ENCODE measurements at regions not wholly inside any gene's neighbourhood (a gene's known extent, or its start where the extent isn't known, plus 50 kb on each side); places are given as distances from the start of the nearest gene placed in this dataset.
"Not testable (repeated sequence)": the region's sequence is repeated elsewhere in the genome, so short reads cannot be mapped to it uniquely, and the experiment has no call there.

DNA sequence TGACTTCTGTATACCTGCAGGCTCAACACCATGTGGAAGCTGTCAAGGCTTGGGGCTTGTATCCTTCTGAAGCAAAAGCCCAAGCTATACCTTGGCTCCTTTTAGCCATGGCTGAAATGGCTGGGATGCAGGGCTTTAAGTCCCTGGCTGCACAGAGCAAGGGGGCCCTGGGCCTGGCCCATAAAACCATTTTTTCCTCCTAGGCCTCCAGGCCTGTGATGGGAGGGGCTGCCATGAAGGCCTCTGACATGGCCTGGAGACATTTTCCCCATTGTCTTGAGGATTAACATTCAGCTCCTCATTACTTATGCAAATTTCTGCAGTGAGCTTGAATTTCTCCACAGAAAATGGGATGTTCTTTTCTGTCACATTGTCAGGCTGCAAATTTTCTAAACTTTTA is 878.0 kb upstream of the SOX11 start:
- H3K4me1 Mint-ChIP-seq; H3K27ac Mint-ChIP-seq; H3K36me3 ChIP-seq (ENCODE audit: insufficient read depth, low read length); intact Hi-C loops (cut with micrococcal nuclease); H3K36me3 Mint-ChIP-seq; POLR2A ChIA-PET (ENCODE audit: partially characterized antibody); H3K9me3 ChIP-seq (ENCODE audit: control insufficient read depth in 1 of 2, low read length in 2 of 2); CTCF ChIA-PET (ENCODE audit: partially characterized antibody); H3K27me3 ChIP-seq (ENCODE audit: insufficient read depth, low read length); H3K4me3 ChIP-seq (ENCODE audit: low read length in 2 of 2); H3K27ac ChIP-seq (ENCODE audit: low read depth, low read length); H3K4me1 ChIP-seq (ENCODE audit: insufficient read depth, low read length); H3K27me3 Mint-ChIP-seq; DNase-seq; H3K4me3 Mint-ChIP-seq: not testable (repeated sequence)
- H3K9me3 Mint-ChIP-seq: peaks cover 0 to 27% (median 19%) of the 10 kb centered on the region in 8 donors

DNA sequence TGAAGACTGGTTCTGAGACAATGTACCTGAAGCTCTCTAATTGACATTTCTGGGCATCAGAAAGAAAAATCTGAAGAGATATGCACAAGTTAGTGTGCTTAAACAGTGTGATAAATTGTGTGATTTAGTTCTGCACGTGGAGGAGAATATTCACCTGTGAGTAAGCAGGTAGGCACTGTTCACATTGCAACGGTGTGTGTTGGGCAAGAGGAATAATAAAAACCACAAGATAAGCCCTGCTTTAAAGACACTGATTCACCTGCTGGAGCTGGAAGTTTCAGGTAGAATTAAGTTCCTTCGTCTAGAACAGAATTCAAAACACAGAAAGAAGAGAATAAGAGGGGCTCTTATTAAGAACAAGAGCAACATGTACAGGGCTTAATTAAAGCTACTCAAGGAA is 864.3 kb upstream of the SOX11 start:
- Histone ChIP-seq H3K4me3 (ENCODE audit: low read length in 2 of 2) (no peak overlapping the region), H3K9me3 (ENCODE audit: control insufficient read depth in 1 of 2, low read length in 2 of 2) (no peaks in the 10 kb centered on the region), H3K27ac (ENCODE audit: low read depth, low read length) (no peak overlapping the region), H3K36me3 (ENCODE audit: insufficient read depth, low read length) (no peaks in the 10 kb centered on the region), H3K27me3 (ENCODE audit: insufficient read depth, low read length) (no peaks in the 10 kb centered on the region), H3K4me1 (ENCODE audit: insufficient read depth, low read length) (no peaks in the 10 kb centered on the region)
- Mint-ChIP-seq H3K4me1 (no peaks in the 10 kb centered on the region), H3K9me3 (peaks cover 0 to 3% (median 2%) of the 10 kb centered on the region in 8 donors), H3K4me3 (no peak overlapping the region), H3K27me3 (no peaks in the 10 kb centered on the region), H3K27ac (no peak overlapping the region), H3K36me3 (no peaks in the 10 kb centered on the region)
- intact Hi-C loops (cut with micrococcal nuclease): no loop called here
- DNase-seq: no peak
- POLR2A ChIA-PET (ENCODE audit: partially characterized antibody): no interaction called here
- CTCF ChIA-PET (ENCODE audit: partially characterized antibody): no interaction called here

DNA sequence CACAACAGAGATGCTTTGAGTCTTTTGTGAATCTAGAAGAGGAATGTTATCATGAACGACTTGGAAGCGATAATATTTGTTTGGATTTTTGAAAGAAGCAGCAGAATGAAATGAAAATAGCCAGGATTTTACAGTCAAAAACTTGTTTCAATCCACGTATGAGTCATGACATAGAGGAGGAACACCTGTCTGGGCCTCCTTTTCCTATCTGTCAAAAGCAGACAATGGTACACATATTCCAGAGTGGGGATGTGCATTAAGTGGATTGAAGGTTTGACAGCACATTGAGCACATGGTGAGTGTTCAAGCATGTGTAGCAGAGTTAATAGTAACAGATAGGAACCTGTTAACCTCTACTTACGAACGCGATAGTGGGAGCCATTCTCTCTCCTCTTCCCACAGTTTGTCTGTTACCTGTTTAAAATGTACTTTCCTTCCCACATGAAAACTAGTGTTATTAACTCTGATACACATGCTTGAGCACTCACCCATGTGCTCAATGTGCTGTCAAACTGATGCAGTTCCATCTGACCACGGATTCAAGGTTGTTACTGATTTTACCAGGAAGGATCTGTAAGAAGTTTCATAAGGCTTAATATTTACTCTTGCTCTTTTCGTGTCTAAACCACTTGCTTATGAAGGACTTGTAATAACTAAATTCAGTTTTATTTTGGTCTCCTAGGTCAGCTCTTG is 863.4 kb upstream of the SOX11 start:
- peaks cover 0 to 3% (median 2%) of the 10 kb centered on the region in 8 donors for H3K9me3 Mint-ChIP-seq
- Histone ChIP-seq H3K9me3 (ENCODE audit: control insufficient read depth in 1 of 2, low read length in 2 of 2) (no peaks in the 10 kb centered on the region), H3K4me3 (ENCODE audit: low read length in 2 of 2) (no peak overlapping the region), H3K36me3 (ENCODE audit: insufficient read depth, low read length) (no peaks in the 10 kb centered on the region), H3K27ac (ENCODE audit: low read depth, low read length) (no peak overlapping the region), H3K4me1 (ENCODE audit: insufficient read depth, low read length) (no peaks in the 10 kb centered on the region), H3K27me3 (ENCODE audit: insufficient read depth, low read length) (no peaks in the 10 kb centered on the region)
- ChIA-PET CTCF (ENCODE audit: partially characterized antibody) (no interaction called here), POLR2A (ENCODE audit: partially characterized antibody) (no interaction called here)
- intact Hi-C loops (cut with micrococcal nuclease): no loop called here
- no peak overlapping the region for H3K4me3 Mint-ChIP-seq
- DNase-seq: no peak
- no peak overlapping the region for H3K27ac Mint-ChIP-seq
- H3K36me3 Mint-ChIP-seq: no peaks in the 10 kb centered on the region
- H3K27me3 Mint-ChIP-seq: no peaks in the 10 kb centered on the region
- H3K4me1 Mint-ChIP-seq: no peaks in the 10 kb centered on the region

DNA sequence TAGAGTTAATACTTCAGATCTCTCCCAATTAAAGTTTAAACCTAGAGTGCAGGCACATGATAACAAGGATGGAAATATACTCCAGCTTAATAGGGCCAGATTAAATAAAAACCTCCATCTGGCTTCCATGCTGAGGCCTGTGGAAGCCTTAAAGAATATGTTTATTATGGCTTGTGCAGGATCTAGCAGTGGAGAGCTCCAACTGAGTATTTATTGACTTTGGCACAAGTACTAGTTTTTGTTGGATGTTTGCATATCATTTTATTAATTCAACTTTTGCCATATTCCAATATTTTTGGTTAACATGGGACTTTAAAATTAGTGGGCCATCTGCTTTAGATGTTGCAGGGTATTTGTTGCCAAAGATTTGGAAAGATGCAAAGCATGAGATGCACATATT is 860.4 kb upstream of the SOX11 start:
- POLR2A ChIA-PET (ENCODE audit: partially characterized antibody): no interaction called here
- Histone ChIP-seq H3K36me3 (ENCODE audit: insufficient read depth, low read length) (no peaks in the 10 kb centered on the region), H3K9me3 (ENCODE audit: control insufficient read depth in 1 of 2, low read length in 2 of 2) (no peaks in the 10 kb centered on the region), H3K27ac (ENCODE audit: low read depth, low read length) (no peak overlapping the region), H3K27me3 (ENCODE audit: insufficient read depth, low read length) (no peaks in the 10 kb centered on the region), H3K4me3 (ENCODE audit: low read length in 2 of 2) (no peak overlapping the region), H3K4me1 (ENCODE audit: insufficient read depth, low read length) (no peaks in the 10 kb centered on the region)
- DNase-seq: no peak
- Mint-ChIP-seq H3K36me3 (no peaks in the 10 kb centered on the region), H3K9me3 (peaks cover 0 to 7% (median 2%) of the 10 kb centered on the region in 8 donors), H3K4me1 (no peaks in the 10 kb centered on the region), H3K4me3 (no peak overlapping the region), H3K27ac (no peak overlapping the region), H3K27me3 (no peaks in the 10 kb centered on the region)
- intact Hi-C loops (cut with micrococcal nuclease): no loop called here
- CTCF ChIA-PET (ENCODE audit: partially characterized antibody): no interaction called here

DNA sequence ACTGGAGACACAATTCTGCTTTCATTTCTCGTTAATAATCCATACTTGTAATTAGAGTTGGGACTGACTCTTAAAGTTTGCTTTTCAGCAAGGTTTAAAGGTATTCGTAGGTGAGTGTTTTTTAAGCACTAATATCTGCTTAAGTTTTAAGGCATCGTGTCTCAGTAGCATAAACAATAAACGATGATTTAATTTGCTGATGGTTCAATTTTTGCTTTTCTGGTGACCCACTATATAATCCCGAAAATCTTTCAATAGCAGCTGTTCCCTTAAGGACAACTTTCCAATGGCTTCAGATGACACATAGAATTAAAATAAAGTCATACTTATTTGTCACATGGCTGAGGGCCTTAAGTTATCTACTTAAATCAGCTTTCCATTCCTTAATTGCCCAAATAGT is 859.5 kb upstream of the SOX11 start:
- H3K4me1 Mint-ChIP-seq: no peaks in the 10 kb centered on the region
- Histone ChIP-seq H3K36me3 (ENCODE audit: insufficient read depth, low read length) (no peaks in the 10 kb centered on the region), H3K27ac (ENCODE audit: low read depth, low read length) (no peak overlapping the region)

DNA sequence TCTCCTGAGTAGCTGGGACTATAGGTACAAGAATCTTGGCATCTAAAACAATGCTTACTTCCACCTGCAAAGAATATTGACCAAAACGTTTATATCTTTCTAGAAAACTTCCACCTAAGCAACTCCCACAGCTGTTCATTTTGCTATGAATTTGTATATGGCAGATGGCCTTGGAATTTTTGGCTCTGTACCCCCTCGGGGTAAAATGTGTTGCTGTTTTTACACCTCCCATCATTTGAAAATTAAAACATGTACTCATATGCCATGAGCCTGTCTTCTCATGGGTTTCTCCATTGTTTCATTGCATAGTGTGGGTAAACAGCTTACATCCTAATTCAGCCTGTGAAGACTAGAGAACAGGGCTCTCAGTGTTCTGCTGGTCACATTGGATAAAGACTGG is 853.6 kb upstream of the SOX11 start:
- H3K27ac Mint-ChIP-seq: no peak overlapping the region
- Histone ChIP-seq H3K9me3 (ENCODE audit: control insufficient read depth in 1 of 2, low read length in 2 of 2) (no peaks in the 10 kb centered on the region), H3K27me3 (ENCODE audit: insufficient read depth, low read length) (no peaks in the 10 kb centered on the region), H3K4me1 (ENCODE audit: insufficient read depth, low read length) (no peaks in the 10 kb centered on the region), H3K36me3 (ENCODE audit: insufficient read depth, low read length) (no peaks in the 10 kb centered on the region), H3K4me3 (ENCODE audit: low read length in 2 of 2) (no peak overlapping the region), H3K27ac (ENCODE audit: low read depth, low read length) (no peak overlapping the region)
- H3K4me3 Mint-ChIP-seq: no peak overlapping the region
- intact Hi-C loops (cut with micrococcal nuclease): no loop called here
- no peaks in the 10 kb centered on the region for H3K36me3 Mint-ChIP-seq
- H3K4me1 Mint-ChIP-seq: no peaks in the 10 kb centered on the region
- peaks cover 0 to 26% (median 16%) of the 10 kb centered on the region in 8 donors for H3K9me3 Mint-ChIP-seq
- ChIA-PET POLR2A (ENCODE audit: partially characterized antibody) (no interaction called here), CTCF (ENCODE audit: partially characterized antibody) (no interaction called here)
- DNase-seq: no peak
- no peaks in the 10 kb centered on the region for H3K27me3 Mint-ChIP-seq

More for the DNA sequence above, 859.5 kb upstream of the SOX11 start:
- no peak overlapping the region for H3K27ac Mint-ChIP-seq
- Histone ChIP-seq H3K27me3 (ENCODE audit: insufficient read depth, low read length) (no peaks in the 10 kb centered on the region), H3K9me3 (ENCODE audit: control insufficient read depth in 1 of 2, low read length in 2 of 2) (no peaks in the 10 kb centered on the region), H3K4me1 (ENCODE audit: insufficient read depth, low read length) (no peaks in the 10 kb centered on the region), H3K4me3 (ENCODE audit: low read length in 2 of 2) (no peak overlapping the region)
- no peaks in the 10 kb centered on the region for H3K27me3 Mint-ChIP-seq
- H3K4me3 Mint-ChIP-seq: no peak overlapping the region
- intact Hi-C loops (cut with micrococcal nuclease): no loop called here
- H3K36me3 Mint-ChIP-seq: no peaks in the 10 kb centered on the region
- ChIA-PET CTCF (ENCODE audit: partially characterized antibody) (no interaction called here), POLR2A (ENCODE audit: partially characterized antibody) (no interaction called here)
- DNase-seq: no peak
- H3K9me3 Mint-ChIP-seq: peaks cover 0 to 16% (median 4%) of the 10 kb centered on the region in 8 donors

GRCh38 chr2:4840791-4841190 is 851.4 kb upstream of the SOX11 start:
- ChIA-PET POLR2A (ENCODE audit: partially characterized antibody) (no interaction called here), CTCF (ENCODE audit: partially characterized antibody) (no interaction called here)
- Mint-ChIP-seq H3K27me3 (no peaks in the 10 kb centered on the region), H3K4me1 (no peaks in the 10 kb centered on the region), H3K27ac (no peak overlapping the region), H3K9me3 (peaks cover 0 to 29% (median 20%) of the 10 kb centered on the region in 8 donors), H3K36me3 (no peaks in the 10 kb centered on the region), H3K4me3 (no peak overlapping the region)
- H3K9me3 ChIP-seq (ENCODE audit: control insufficient read depth in 1 of 2, low read length in 2 of 2): no peaks in the 10 kb centered on the region
- no peaks in the 10 kb centered on the region for H3K4me1 ChIP-seq (ENCODE audit: insufficient read depth, low read length)
- no peaks in the 10 kb centered on the region for H3K36me3 ChIP-seq (ENCODE audit: insufficient read depth, low read length)
- intact Hi-C loops (cut with micrococcal nuclease): no loop called here
- H3K27me3 ChIP-seq (ENCODE audit: insufficient read depth, low read length): no peaks in the 10 kb centered on the region
- H3K27ac ChIP-seq (ENCODE audit: low read depth, low read length): no peak overlapping the region
- H3K4me3 ChIP-seq (ENCODE audit: low read length in 2 of 2): no peak overlapping the region
- no peak for DNase-seq

- Histone ChIP-seq H3K4me3 (ENCODE audit: low read length in 2 of 2) (no peak overlapping the region), H3K27ac (ENCODE audit: low read depth, low read length) (no peak overlapping the region), H3K4me1 (ENCODE audit: insufficient read depth, low read length) (no peaks in the 10 kb centered on the region), H3K27me3 (ENCODE audit: insufficient read depth, low read length) (no peaks in the 10 kb centered on the region), H3K9me3 (ENCODE audit: control insufficient read depth in 1 of 2, low read length in 2 of 2) (no peaks in the 10 kb centered on the region), H3K36me3 (ENCODE audit: insufficient read depth, low read length) (no peaks in the 10 kb centered on the region)
- ChIA-PET POLR2A (ENCODE audit: partially characterized antibody) (no interaction called here), CTCF (ENCODE audit: partially characterized antibody) (no interaction called here)
- no peaks in the 10 kb centered on the region for H3K27me3 Mint-ChIP-seq
- H3K4me3 Mint-ChIP-seq: no peak overlapping the region
- no peaks in the 10 kb centered on the region for H3K36me3 Mint-ChIP-seq
- H3K4me1 Mint-ChIP-seq: no peaks in the 10 kb centered on the region
- H3K27ac Mint-ChIP-seq: no peak overlapping the region
- peaks cover 0 to 31% (median 10%) of the 10 kb centered on the region in 8 donors for H3K9me3 Mint-ChIP-seq
- no peak for DNase-seq
- intact Hi-C loops (cut with micrococcal nuclease): no loop called here
These were observed 847.3 kb upstream of the SOX11 start for GRCh38 chr2:4844881-4845280.

Measured in CD4-positive, alpha-beta memory T cell (primary cell).